GM18517 (cell line): ENCODE measurements at regions not wholly inside any gene's neighbourhood (a gene's known extent, or its start where the extent isn't known, plus 50 kb on each side); places are given as distances from the start of the nearest gene placed in this dataset.
"Not testable (repeated sequence)": the region's sequence is repeated elsewhere in the genome, so short reads cannot be mapped to it uniquely, and the experiment has no call there.

Source experiments
- ATAC-seq: cut with Tn5 transposase; IDR thresholded peaks from one replicate; pipeline ENCODE4 v1.9.1; 2021; ENCODE audit warnings: mild to moderate bottlenecking, moderate library complexity; ENCODE audit not compliant: unreplicated experiment

- no peak for ATAC-seq
These were observed 506.1 kb upstream of the SALL3 start for GRCh38 chr18:78473563-78473962.

GRCh38 chr18:78477840-78478239, 501.8 kb upstream of the SALL3 start:
- ATAC-seq = no peak

- no peak for ATAC-seq
These were observed 500.2 kb upstream of the SALL3 start for GRCh38 chr18:78479443-78479842.

GRCh38 chr18:78480262-78481054, 499.2 kb upstream of the SALL3 start:
- ATAC-seq = no peak

- ATAC-seq = no peak
These were observed 497.2 kb upstream of the SALL3 start for GRCh38 chr18:78482378-78482777.

GRCh38 chr18:78487649-78488048, 492.0 kb upstream of the SALL3 start:
- ATAC-seq = no peak

- no peak for ATAC-seq
These were observed 487.4 kb upstream of the SALL3 start for GRCh38 chr18:78492064-78492812.

GRCh38 chr18:78492813-78493371, 486.7 kb upstream of the SALL3 start:
- ATAC-seq = no peak

- not testable (repeated sequence) for ATAC-seq
These were observed 486.1 kb upstream of the SALL3 start for GRCh38 chr18:78493490-78493889.

GRCh38 chr18:78494204-78495085, 485.2 kb upstream of the SALL3 start:
- no peak for ATAC-seq

- ATAC-seq = no peak
These were observed 484.1 kb upstream of the SALL3 start for GRCh38 chr18:78495550-78495949.

GRCh38 chr18:78496079-78496478, 483.5 kb upstream of the SALL3 start:
- no peak for ATAC-seq

GRCh38 chr18:78497641-78498040, 482.0 kb upstream of the SALL3 start:
- no peak for ATAC-seq

GRCh38 chr18:78499586-78499985, 480.0 kb upstream of the SALL3 start:
- ATAC-seq = no peak

- ATAC-seq = no peak
These were observed 478.4 kb upstream of the SALL3 start for GRCh38 chr18:78501251-78501650.

GRCh38 chr18:78503129-78503528, 476.5 kb upstream of the SALL3 start:
- no peak for ATAC-seq

GRCh38 chr18:78505851-78506461, 473.7 kb upstream of the SALL3 start:
- ATAC-seq = no peak

GRCh38 chr18:78507217-78507616, 472.4 kb upstream of the SALL3 start:
- ATAC-seq = no peak

GRCh38 chr18:78508228-78508824, 471.3 kb upstream of the SALL3 start:
- ATAC-seq = not testable (repeated sequence)

GRCh38 chr18:78510091-78510490, 469.5 kb upstream of the SALL3 start:
- ATAC-seq = no peak
